ENCODE measurements at regions not wholly inside any gene's neighbourhood (a gene's known extent, or its start where the extent isn't known, plus 50 kb on each side); places are given as distances from the start of the nearest gene placed in this dataset.

GRCh38 chr1:95179205-95179986, 54.6 kb upstream of the RWDD3 start:
- TF ChIP-seq CTCF (IDR thresholded peaks at IDR 0.05): no peak
- intact Hi-C loops (cut with DNase I, micrococcal nuclease): no loop called here
- ATAC-seq (no peak), DNase-seq (no peak)
- Histone ChIP-seq H3K4me1 (ENCODE audit: low read depth) (no peaks in the 10 kb centered on the region), H3K36me3 (ENCODE audit: low read depth) (no peaks in the 10 kb centered on the region), H3K4me3 (no peak overlapping the region), H3K9me3 (no peaks in the 10 kb centered on the region)

DNA sequence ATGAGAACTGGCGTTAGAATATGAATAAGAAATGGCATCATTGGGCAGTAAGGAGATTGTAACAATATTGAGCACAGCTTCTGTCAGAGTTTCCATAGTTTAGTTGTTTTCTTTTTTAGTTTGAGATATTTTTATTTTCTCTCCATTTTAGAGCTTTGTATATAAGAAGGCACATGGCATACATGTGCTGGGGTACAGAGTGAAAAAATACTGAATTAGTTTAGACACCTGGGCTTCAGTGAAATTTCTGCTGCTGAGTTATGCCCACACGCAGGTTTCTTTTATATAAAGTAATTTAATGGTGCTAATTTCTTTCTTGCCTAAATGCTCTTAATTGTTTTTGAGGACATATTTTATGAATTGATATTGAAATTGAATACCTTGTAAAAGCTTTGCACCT, 53.6 kb upstream of the RWDD3 start:
- DNase-seq (no peak), ATAC-seq (no peak)
- intact Hi-C loops (cut with DNase I, micrococcal nuclease): no loop called here
- TF ChIP-seq CTCF (IDR thresholded peaks at IDR 0.05): no peak
- Histone ChIP-seq H3K4me3 (no peak overlapping the region), H3K9me3 (no peaks in the 10 kb centered on the region), H3K4me1 (ENCODE audit: low read depth) (no peaks in the 10 kb centered on the region), H3K36me3 (ENCODE audit: low read depth) (no peaks in the 10 kb centered on the region)

- intact Hi-C loops (cut with DNase I, micrococcal nuclease): no loop called here
- Histone ChIP-seq H3K9me3 (no peaks in the 10 kb centered on the region), H3K36me3 (ENCODE audit: low read depth) (no peaks in the 10 kb centered on the region), H3K4me1 (ENCODE audit: low read depth) (no peaks in the 10 kb centered on the region), H3K4me3 (no peak overlapping the region)
- no peak for TF ChIP-seq CTCF (IDR thresholded peaks at IDR 0.05)
- DNase-seq: no peak
- ATAC-seq: no peak
These were observed 52.9 kb upstream of the RWDD3 start for GRCh38 chr1:95181096-95181495.

GRCh38 chr1:95183952-95184351, 50.1 kb upstream of the RWDD3 start:
- Histone ChIP-seq H3K4me3 (no peak overlapping the region), H3K36me3 (ENCODE audit: low read depth) (no peaks in the 10 kb centered on the region), H3K4me1 (ENCODE audit: low read depth) (no peaks in the 10 kb centered on the region), H3K9me3 (no peaks in the 10 kb centered on the region)
- intact Hi-C loops (cut with DNase I, micrococcal nuclease): no loop called here
- DNase-seq: no peak
- no peak for ATAC-seq
- no peak for TF ChIP-seq CTCF (IDR thresholded peaks at IDR 0.05)
